K562 (cell line): ENCODE measurements at regions not wholly inside any gene's neighbourhood (a gene's known extent, or its start where the extent isn't known, plus 50 kb on each side); places are given as distances from the start of the nearest gene placed in this dataset.

Experiments
- ATAC-seq: fragments of 200-7000 bp; cut with Tn5 transposase; 3 replicates; pipeline ENCODE4 v1.9.1; 2020; ENCODE audit warnings: moderate library complexity
- BruUV-seq: library from RNA; stranded (reverse); fragments of 400-500 nt; replicated peaks from 2 replicates; lab custom pipeline; 2021; lab: Mats Ljungman, UMichigan
- CTCF ChIA-PET: fragments of 300-600 bp; formaldehyde crosslinking; extraction: SDS; loops from one replicate; lab custom pipeline; 2021; ENCODE audit warnings: low intra/inter-chr PET ratio; lab: Yijun Ruan, JAX
- POLR2A ChIA-PET: fragments of 300-600, 350-650 bp; sonication (Branson Sonifier 250); formaldehyde crosslinking; extraction: SDS; loops from one replicate; lab custom pipeline; 2021; ENCODE audit warnings: antibody characterized with exemption, inconsistent platforms; lab: Yijun Ruan, JAX
- DNase-seq, 4 experiments: peaks; one replicate each; pipeline versions ENCODE4 v3.0.0 to v3.0.0-alpha.2; 2011 to 2018; ENCODE audit warnings: low spot score in 3 of 4, mixed read lengths in 3 of 4; ENCODE audit errors: extremely low read depth in 1 of 4
- FAIRE-seq: peaks from 2 replicates; lab custom pipeline; 2011; peaks lifted over from hg19 to GRCh38; lab: Jason Lieb, UNC
- H2AFZ ChIP-seq: 2 replicates; pipeline ENCODE4 v1.6.0; 2011; ENCODE audit warnings: low read depth, low read length, control low read depth, inconsistent platforms
- H3K27ac ChIP-seq: fragments of 200-600 bp; 3 replicates; pipeline ENCODE4 v1.8.0; 2011; ENCODE audit warnings: low read depth, mild to moderate bottlenecking, control low read depth, inconsistent platforms, low read length, moderate library complexity, mixed read lengths; ENCODE audit errors: extremely low read depth
- H3K27me3 ChIP-seq, 2 experiments: fragments of 300-600 bp in 1 of 2; 2 replicates in 1 of 2; 3 replicates in 1 of 2; pipeline versions ENCODE4 v1.6.0 to v1.8.0; 2011; ENCODE audit warnings: inconsistent platforms in 2 of 2, low read length in 2 of 2, mild to moderate bottlenecking in 1 of 2, mixed read lengths in 1 of 2, moderate library complexity in 1 of 2; ENCODE audit not compliant: control insufficient read depth in 2 of 2, insufficient read depth in 2 of 2
- H3K36me3 ChIP-seq: fragments of 300-600 bp; 3 replicates; pipeline ENCODE4 v1.8.0; 2011; ENCODE audit warnings: mild to moderate bottlenecking, low read length, inconsistent platforms; ENCODE audit not compliant: control insufficient read depth, insufficient read depth
- H3K4me1 ChIP-seq, 2 experiments: fragments of 200-600 bp in 1 of 2; replicated peaks in 1 of 2; 2 replicates in 1 of 2; 3 replicates in 1 of 2; pipeline versions ENCODE4 v1.5.1 to v1.8.0; 2011; ENCODE audit warnings: inconsistent platforms in 2 of 2, low read length in 2 of 2, mild to moderate bottlenecking in 1 of 2, mixed read lengths in 1 of 2, moderate library complexity in 1 of 2; ENCODE audit not compliant: control insufficient read depth in 2 of 2, insufficient read depth in 2 of 2
- H3K4me2 ChIP-seq: 2 replicates; pipeline ENCODE4 v1.6.1; 2011; ENCODE audit warnings: low read length, control low read depth, inconsistent platforms, mixed read lengths; ENCODE audit not compliant: insufficient read depth
- H3K4me3 ChIP-seq: fragments of 200-600 bp; sonication (generic), shearing (Covaris generic); 2 replicates; pipeline ENCODE4 v1.5.1; 2016; ENCODE audit warnings: control low read depth, inconsistent platforms
- H3K79me2 ChIP-seq: fragments of 200-600 bp; 3 replicates; pipeline ENCODE4 v1.8.0; 2011; ENCODE audit warnings: low read length, inconsistent platforms; ENCODE audit not compliant: control insufficient read depth, insufficient read depth
- H3K9ac ChIP-seq, 2 experiments: 2 replicates each; pipeline versions ENCODE4 v1.6.0 to v1.6.1; 2011; ENCODE audit warnings: low read depth in 2 of 2, low read length in 2 of 2, control low read depth in 1 of 2, inconsistent platforms in 1 of 2, mild to moderate bottlenecking in 1 of 2, mixed read lengths in 1 of 2; ENCODE audit not compliant: insufficient read depth in 1 of 2
- H3K9me1 ChIP-seq: one replicate; pipeline ENCODE4 v1.6.0; 2011; ENCODE audit warnings: inconsistent platforms, mild to moderate bottlenecking, low read length, moderate library complexity; ENCODE audit not compliant: control insufficient read depth, insufficient read depth
- H3K9me3 ChIP-seq: replicated peaks from 2 replicates; pipeline ENCODE4 v1.5.1; 2011; ENCODE audit warnings: low read depth, low read length, inconsistent platforms; ENCODE audit not compliant: control insufficient read depth, insufficient read depth
- H4K20me1 ChIP-seq: replicated peaks from 2 replicates; pipeline ENCODE4 v1.6.1; 2011; ENCODE audit warnings: low read length, inconsistent platforms, mixed read lengths; ENCODE audit not compliant: control insufficient read depth, insufficient read depth
- MAZ ChIP-seq, 2 experiments: fragments of 450-650 bp in 1 of 2; sonication (generic) in 1 of 2; formaldehyde crosslinking; IDR thresholded peaks in 1 of 2; conservative IDR thresholded peaks in 1 of 2; 2 replicates each; pipeline versions ENCODE4 v1.4.0 to v1.5.0; 2020; ENCODE audit warnings: mild to moderate bottlenecking in 1 of 2, missing genetic modification reagents in 1 of 2
- MTA2 ChIP-seq: fragments of 450-650 bp; IDR thresholded peaks from 2 replicates; pipeline ENCODE4 v1.6.1; 2016; ENCODE audit warnings: low read depth
- RBBP5 ChIP-seq: fragments of 200-600 bp; sonication (generic); IDR thresholded peaks from 2 replicates; pipeline ENCODE4 v1.6.1; 2012; ENCODE audit warnings: borderline replicate concordance, mild to moderate bottlenecking, low read length, control low read depth, inconsistent platforms; ENCODE audit not compliant: insufficient read depth, poor library complexity, severe bottlenecking
- ZNF140 ChIP-seq: fragments of 250-450 bp; sonication (Bioruptor Pico); IDR thresholded peaks from 2 replicates; pipeline ENCODE4 v1.8.0; 2021; ENCODE audit warnings: moderate library complexity, mild to moderate bottlenecking, inconsistent platforms
- WGBS: fragments of 100-300 bp; shearing (Covaris generic); methylation state at CpG from one replicate; pipeline ENCODE4 v1.1.6; 2016; ENCODE audit warnings: low coverage, mixed read lengths; ENCODE audit not compliant: insufficient coverage; ENCODE audit errors: missing lambda C conversion rate; 5-methylcytosine and 5-hydroxymethylcytosine counted together
- in situ Hi-C: fragments of 300-500 bp; cut with MboI; formaldehyde crosslinking; loops from 4 replicates; pipeline ENCODE4 v1.15.0; 2018; ENCODE audit warnings: inconsistent platforms, mixed read lengths
- intact Hi-C: fragments of 100-400 bp; cut with micrococcal nuclease; formaldehyde crosslinking; loops from 2 replicates; pipeline ENCODE4 v1.14.2; 2022

GRCh38 chr1:22340873-22341272, 110.8 kb upstream of the ZBTB40 start:
- Histone ChIP-seq H3K79me2 (no peaks in the 10 kb centered on the region), H4K20me1 (peaks cover 18% of the 10 kb centered on the region), H3K9me3 (no peaks in the 10 kb centered on the region), H3K4me2 (no peak overlapping the region), H3K9ac (no peak overlapping the region), H3K36me3 (no peaks in the 10 kb centered on the region), H3K27me3 (peaks cover 46 to 71% of the 10 kb centered on the region in 2 experiments), H3K4me3 (no peak overlapping the region), H3K9me1 (no peaks in the 10 kb centered on the region), H2AFZ (no peak overlapping the region), H3K27ac (no peak overlapping the region), H3K4me1 (peaks cover 0 to 20% of the 10 kb centered on the region in 2 experiments; a peak in 3 of 5 replicates)
- in situ Hi-C loops = no loop called here
- FAIRE-seq = peak; percentile 15
- CTCF ChIA-PET = no interaction called here
- 2% methylated on average over 4 of the region's 4 CpGs for WGBS
- no peak for DNase-seq
- intact Hi-C loops = no loop called here
- TF ChIP-seq RBBP5 (no peak), ZNF140 (CRISPR knock-in tag) (no peak), MAZ (CRISPR knock-in tag; conservative IDR thresholded peaks at IDR 0.05 in 1 of 2, IDR thresholded peaks at IDR 0.05 in 1 of 2) (no peak), MTA2 (no peak)
- no peak for ATAC-seq
- BruUV-seq = no TSS peak
- POLR2A ChIA-PET = interaction anchor here (0.7 to 1.0 kb wide), 3 partner anchors 10 to 70 kb away, joined by 3 read pairs; no protein-coding TSS in a partner anchor
